ENCODE measurements at regions not wholly inside any gene's neighbourhood (a gene's known extent, or its start where the extent isn't known, plus 50 kb on each side); places are given as distances from the start of the nearest gene placed in this dataset.

- TF ChIP-seq, protein P1, sequence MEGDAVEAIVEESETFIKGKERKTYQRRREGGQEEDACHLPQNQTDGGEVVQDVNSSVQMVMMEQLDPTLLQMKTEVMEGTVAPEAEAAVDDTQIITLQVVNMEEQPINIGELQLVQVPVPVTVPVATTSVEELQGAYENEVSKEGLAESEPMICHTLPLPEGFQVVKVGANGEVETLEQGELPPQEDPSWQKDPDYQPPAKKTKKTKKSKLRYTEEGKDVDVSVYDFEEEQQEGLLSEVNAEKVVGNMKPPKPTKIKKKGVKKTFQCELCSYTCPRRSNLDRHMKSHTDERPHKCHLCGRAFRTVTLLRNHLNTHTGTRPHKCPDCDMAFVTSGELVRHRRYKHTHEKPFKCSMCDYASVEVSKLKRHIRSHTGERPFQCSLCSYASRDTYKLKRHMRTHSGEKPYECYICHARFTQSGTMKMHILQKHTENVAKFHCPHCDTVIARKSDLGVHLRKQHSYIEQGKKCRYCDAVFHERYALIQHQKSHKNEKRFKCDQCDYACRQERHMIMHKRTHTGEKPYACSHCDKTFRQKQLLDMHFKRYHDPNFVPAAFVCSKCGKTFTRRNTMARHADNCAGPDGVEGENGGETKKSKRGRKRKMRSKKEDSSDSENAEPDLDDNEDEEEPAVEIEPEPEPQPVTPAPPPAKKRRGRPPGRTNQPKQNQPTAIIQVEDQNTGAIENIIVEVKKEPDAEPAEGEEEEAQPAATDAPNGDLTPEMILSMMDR (conservative IDR thresholded peaks at IDR 0.05; ENCODE audit: low read depth, low read length) = no peak
- no peak for TF ChIP-seq EZH2 (IDR thresholded peaks at IDR 0.05; ENCODE audit: borderline replicate concordance, low read depth, low read length, poor library complexity, severe bottlenecking)
Observed at GRCh38 chr4:18535948-18536347, 514.4 kb upstream of the LCORL start.
